Epithelial cell of proximal tubule (primary cell): ENCODE measurements at regions not wholly inside any gene's neighbourhood (a gene's known extent, or its start where the extent isn't known, plus 50 kb on each side); places are given as distances from the start of the nearest gene placed in this dataset.

Experiments used
- DNase-seq: peaks from one replicate; pipeline ENCODE4 v3.0.0-alpha.2; 2011; ENCODE audit warnings: low read depth
- H3K4me3 ChIP-seq: 2 replicates; pipeline ENCODE4 v1.5.1; 2011; ENCODE audit warnings: low read depth, mild to moderate bottlenecking, low read length
- CTCF ChIP-seq: conservative IDR thresholded peaks from 2 replicates; pipeline ENCODE4 v1.5.1; 2012; ENCODE audit warnings: low read depth, mild to moderate bottlenecking, low read length

GRCh38 chr11:122604621-122605020 is 50.9 kb upstream of the UBASH3B start:
- DNase-seq: no peak
- no peak overlapping the region for H3K4me3 ChIP-seq
- TF ChIP-seq CTCF: no peak

GRCh38 chr11:122601141-122602125 is 54.1 kb upstream of the UBASH3B start:
- H3K4me3 ChIP-seq: no peak overlapping the region
- no peak for TF ChIP-seq CTCF
- DNase-seq: no peak

- TF ChIP-seq CTCF: no peak
- H3K4me3 ChIP-seq: no peak overlapping the region
- no peak for DNase-seq
Measured at GRCh38 chr11:122600290-122600689, 55.2 kb upstream of the UBASH3B start.

DNA sequence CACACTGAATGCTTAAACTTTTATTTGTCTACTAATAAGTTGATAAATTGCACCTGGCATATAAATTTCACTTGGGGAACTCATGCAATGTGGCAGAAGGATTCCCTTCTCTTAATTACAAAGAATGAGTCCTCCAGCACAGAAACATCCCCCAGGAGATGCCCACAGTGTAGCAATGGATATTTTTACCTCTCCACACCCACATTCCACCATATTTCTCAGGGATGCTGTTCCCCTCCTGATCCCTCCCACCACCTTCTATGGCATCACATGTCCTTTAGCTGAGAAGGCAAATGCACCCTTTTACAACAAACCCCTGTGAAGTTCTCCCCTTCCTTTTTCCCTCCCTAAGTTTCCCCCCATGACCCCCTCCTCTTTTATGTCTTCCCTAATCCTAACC is 56.1 kb upstream of the UBASH3B start:
- H3K4me3 ChIP-seq: no peak overlapping the region
- DNase-seq: no peak
- no peak for TF ChIP-seq CTCF

DNA sequence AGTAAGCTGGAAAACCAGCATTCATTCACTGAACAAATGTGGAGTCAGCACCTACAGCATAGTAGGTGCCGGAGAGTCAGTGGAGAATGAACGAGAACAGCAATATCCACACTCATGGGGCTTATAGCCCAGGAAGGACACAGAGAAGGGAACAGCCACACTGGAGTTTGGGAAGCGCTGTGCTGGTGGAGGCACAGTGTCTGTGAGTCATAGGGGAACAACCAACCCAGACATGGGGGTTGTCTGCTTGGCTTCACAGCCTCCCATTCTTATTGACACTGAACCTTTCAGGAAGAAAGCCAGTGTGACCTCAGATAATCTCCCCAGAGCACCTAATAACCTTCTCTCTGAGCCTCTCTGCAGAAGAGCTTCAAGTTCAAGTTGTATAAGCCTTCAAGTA is 56.6 kb upstream of the UBASH3B start:
- TF ChIP-seq CTCF: no peak
- no peak for DNase-seq

GRCh38 chr11:122597511-122597910 is 58.0 kb upstream of the UBASH3B start:
- H3K4me3 ChIP-seq: no peak overlapping the region
- no peak for DNase-seq
- TF ChIP-seq CTCF: no peak

More for the DNA sequence above, 56.6 kb upstream of the UBASH3B start:
- no peak overlapping the region for H3K4me3 ChIP-seq
